Loucy (cell line): ENCODE measurements at regions not wholly inside any gene's neighbourhood (a gene's known extent, or its start where the extent isn't known, plus 50 kb on each side); places are given as distances from the start of the nearest gene placed in this dataset.

Source experiments
- CTCF ChIP-seq: fragments of 200-600 bp; sonication (generic); conservative IDR thresholded peaks from 2 replicates; pipeline ENCODE4 v1.5.1; 2014; ENCODE audit warnings: mild to moderate bottlenecking, antibody characterized with exemption, low read length
- EZH2phosphoT487 ChIP-seq: fragments of 200-600 bp; IDR thresholded peaks from 2 replicates; pipeline ENCODE4 v1.6.1; 2018; ENCODE audit warnings: antibody characterized with exemption, mild to moderate bottlenecking, moderate library complexity, borderline replicate concordance

- TF ChIP-seq CTCF, result no peak
- no peak for TF ChIP-seq EZH2phosphoT487
Measured at GRCh38 chr5:164053123-164053522, 547.7 kb downstream of the MAT2B start.
